GM19099 (cell line): ENCODE measurements at regions not wholly inside any gene's neighbourhood (a gene's known extent, or its start where the extent isn't known, plus 50 kb on each side); places are given as distances from the start of the nearest gene placed in this dataset.

Source experiments
- POLR2A ChIP-seq: IDR thresholded peaks from 3 replicates; pipeline ENCODE4 v1.6.1; 2011; ENCODE audit warnings: low read depth; ENCODE audit not compliant: insufficient read length; ENCODE audit errors: extremely low read depth

DNA sequence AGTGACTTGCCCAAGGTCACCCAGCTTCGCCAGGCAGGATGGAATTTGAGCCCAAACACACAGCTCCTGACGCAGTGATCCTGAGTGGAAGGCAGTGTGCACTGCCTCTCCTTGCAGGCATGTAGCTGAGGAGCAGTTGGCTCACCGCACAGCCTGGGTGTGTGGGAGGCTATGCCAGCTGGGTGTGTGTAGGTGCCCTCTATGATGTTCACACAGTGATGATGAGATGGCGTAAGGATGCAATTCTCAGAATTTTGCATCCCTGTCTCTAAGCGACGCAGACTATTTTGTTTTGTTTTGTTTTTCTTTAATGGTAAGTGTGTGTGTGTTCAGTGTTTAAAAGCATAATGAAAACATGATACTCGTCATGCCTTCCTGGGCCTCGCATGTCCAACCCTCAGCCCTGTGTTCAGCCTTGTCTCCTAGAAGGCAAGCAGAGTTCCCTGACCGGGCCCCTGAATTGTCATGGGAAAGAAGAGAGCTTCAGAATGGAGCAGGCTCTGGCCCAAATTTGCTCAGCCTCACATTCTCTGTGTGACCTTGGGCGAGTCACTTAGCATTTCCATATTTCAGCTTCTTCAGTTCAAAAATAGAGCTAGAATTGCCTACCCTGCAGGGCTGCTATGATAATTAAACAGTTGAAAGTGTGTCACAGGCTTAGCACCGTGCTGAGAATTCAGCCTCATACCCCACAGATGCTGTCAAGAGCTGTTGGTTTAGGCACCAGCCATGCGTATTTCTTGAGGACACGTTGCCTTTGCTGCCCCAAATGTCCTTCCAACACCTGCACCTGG is 603.6 kb upstream of the RAB6C start:
- TF ChIP-seq POLR2A: no peak

DNA sequence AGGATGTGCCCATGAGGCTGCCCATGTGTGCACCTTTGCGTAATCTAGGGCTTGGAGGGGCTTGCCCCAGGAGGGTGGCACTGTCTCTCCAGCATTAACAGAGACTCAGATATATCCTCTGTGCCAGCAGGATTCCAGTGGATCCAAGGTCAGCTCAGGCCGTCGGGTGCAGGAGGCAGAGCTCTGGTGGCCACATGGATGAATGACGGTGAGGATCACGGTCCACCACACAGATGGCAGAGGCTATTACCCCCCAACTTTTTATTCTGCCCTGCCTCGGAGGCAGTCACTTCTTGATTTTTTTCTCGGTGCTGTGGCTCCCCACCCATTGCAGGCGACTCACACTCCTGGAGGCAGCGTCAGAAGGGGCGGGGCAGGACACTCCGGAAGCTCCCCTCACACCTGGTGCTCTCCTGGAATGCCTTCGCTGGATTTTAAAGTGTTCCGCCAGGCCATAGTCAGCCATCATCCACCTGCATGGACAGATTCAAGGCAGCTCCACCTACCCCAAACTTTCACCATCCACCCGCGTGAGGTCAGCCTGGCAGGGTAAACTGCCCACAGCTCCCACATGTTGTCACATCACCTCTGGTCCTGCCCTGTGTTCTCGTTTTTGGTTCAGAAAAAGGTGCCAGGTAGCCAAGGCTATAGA is 602.9 kb upstream of the RAB6C start:
- no peak for TF ChIP-seq POLR2A

GRCh38 chr2:129377078-129377469 is 602.4 kb upstream of the RAB6C start:
- no peak for TF ChIP-seq POLR2A

GRCh38 chr2:129378186-129378585 is 601.3 kb upstream of the RAB6C start:
- TF ChIP-seq POLR2A: no peak

GRCh38 chr2:129379411-129379810 is 600.1 kb upstream of the RAB6C start:
- no peak for TF ChIP-seq POLR2A

- TF ChIP-seq POLR2A: no peak
These were observed 597.7 kb upstream of the RAB6C start for GRCh38 chr2:129381789-129382188.

DNA sequence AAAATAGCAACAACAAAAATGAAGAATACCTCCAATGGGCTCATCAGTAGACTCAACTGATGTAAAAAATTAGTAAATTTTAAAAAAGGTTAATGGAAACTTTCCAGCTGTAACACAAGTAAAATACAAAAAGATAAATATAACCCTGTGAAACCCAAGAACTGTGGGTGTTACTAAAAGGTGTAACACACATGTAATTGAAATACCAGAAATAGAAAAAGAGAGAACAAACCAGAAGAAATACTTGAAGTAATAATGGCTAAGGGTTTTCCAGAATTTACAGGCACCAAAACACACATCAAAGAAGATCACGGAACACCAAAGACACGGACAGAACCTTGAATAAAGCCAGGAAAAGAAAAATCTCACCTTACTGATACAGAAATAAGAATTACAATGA is 590.6 kb upstream of the RAB6C start:
- no peak for TF ChIP-seq POLR2A

- TF ChIP-seq POLR2A: no peak
These were observed 585.6 kb upstream of the RAB6C start for GRCh38 chr2:129393816-129394215.

- no peak for TF ChIP-seq POLR2A
These were observed 582.4 kb upstream of the RAB6C start for GRCh38 chr2:129396980-129397599.

DNA sequence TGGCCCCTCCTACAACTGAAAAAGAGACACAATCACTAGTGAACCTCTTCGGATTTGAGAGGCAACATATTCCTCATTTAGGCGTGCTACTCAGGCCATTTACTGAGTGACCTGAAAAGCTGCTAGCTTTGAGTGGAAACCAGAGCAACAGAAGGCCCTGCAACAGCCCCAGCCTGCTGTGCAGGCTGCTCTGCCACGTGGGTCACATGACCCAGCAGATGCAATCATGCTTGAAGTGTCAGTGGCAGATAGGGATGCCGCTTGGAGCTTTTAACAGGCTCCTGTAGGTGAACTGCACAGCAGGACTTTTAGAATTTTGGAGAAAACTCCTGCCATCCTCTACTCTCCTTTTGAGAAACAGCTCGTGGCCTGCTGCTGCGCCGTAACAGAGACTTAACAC is 578.6 kb upstream of the RAB6C start:
- no peak for TF ChIP-seq POLR2A

DNA sequence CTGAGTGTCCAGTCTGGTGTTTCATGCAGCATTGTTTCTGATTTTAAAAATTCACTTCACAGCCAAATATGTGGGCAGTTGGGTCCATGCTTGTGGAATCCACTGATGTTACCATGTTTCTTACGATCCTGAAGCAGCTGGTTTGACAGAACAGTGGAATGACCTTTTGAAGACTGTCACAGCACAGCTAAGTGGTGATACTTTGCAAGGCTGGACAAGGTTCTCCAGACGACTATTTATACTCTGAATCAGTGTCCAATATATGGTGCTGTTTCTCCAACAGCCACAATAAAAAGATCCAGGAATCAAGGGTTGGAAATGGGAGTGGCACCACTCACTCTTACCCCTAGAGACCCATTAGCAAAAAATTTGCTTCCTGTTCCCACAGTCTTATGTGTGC is 577.4 kb upstream of the RAB6C start:
- no peak for TF ChIP-seq POLR2A

- no peak for TF ChIP-seq POLR2A
These were observed 575.3 kb upstream of the RAB6C start for GRCh38 chr2:129404000-129404685.

- no peak for TF ChIP-seq POLR2A
These were observed 570.9 kb upstream of the RAB6C start for GRCh38 chr2:129408570-129408969.

DNA sequence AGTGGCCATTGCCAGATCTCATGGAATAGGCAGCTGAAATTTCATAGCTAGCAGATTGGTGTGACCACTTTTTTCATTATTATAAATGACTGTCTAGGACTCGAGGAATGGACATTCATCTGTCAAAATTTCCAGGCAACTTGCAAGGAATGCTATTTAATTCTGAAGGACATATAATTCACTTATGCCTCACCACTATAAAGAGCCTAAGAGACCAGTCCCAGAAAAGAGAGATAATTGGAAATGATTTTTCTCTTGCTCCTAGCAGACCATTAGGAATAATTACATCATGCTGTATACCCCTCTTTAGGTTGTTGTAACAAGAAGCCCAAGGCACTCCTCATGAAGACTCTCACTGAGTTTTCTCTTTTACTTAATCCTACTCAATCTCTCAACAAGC is 557.4 kb upstream of the RAB6C start:
- TF ChIP-seq POLR2A: no peak

- TF ChIP-seq POLR2A: no peak
These were observed 551.3 kb upstream of the RAB6C start for GRCh38 chr2:129428086-129428660.
